Naive B cell (primary cell): ENCODE measurements at regions not wholly inside any gene's neighbourhood (a gene's known extent, or its start where the extent isn't known, plus 50 kb on each side); places are given as distances from the start of the nearest gene placed in this dataset.
"Not testable (repeated sequence)": the region's sequence is repeated elsewhere in the genome, so short reads cannot be mapped to it uniquely, and the experiment has no call there.

Experiments used
- ATAC-seq, 2 donors: fragments of 150-1000 bp; cut with Tn5 transposase; 2 replicates each; pipeline ENCODE4 v1.10.0; 2021; ENCODE audit warnings: low read depth in 2 of 2, mild to moderate bottlenecking in 2 of 2, moderate library complexity in 2 of 2
- DNase-seq: peaks from one replicate; pipeline ENCODE4 v3.0.0; 2022
- H3K27ac Mint-ChIP-seq, 6 donors: one replicate each; pipeline ENCODE4 v1.8.0; 2020 to 2022; ENCODE audit warnings: mild to moderate bottlenecking in 6 of 6, mixed read lengths in 6 of 6, moderate library complexity in 5 of 6, inconsistent platforms in 2 of 6
- H3K27me3 Mint-ChIP-seq, 3 donors: one replicate each; pipeline ENCODE4 v1.8.0; 2021 to 2022; ENCODE audit warnings: mixed read lengths in 3 of 3, mild to moderate bottlenecking in 1 of 3
- H3K36me3 Mint-ChIP-seq, 2 donors: one replicate each; pipeline ENCODE4 v1.8.0; 2020 to 2022; ENCODE audit warnings: mixed read lengths in 2 of 2, inconsistent platforms in 1 of 2, mild to moderate bottlenecking in 1 of 2
- H3K4me1 Mint-ChIP-seq, 3 donors: one replicate each; pipeline ENCODE4 v1.8.0; 2020 to 2022; ENCODE audit warnings: mixed read lengths in 3 of 3, inconsistent platforms in 1 of 3, mild to moderate bottlenecking in 1 of 3, moderate library complexity in 1 of 3
- H3K4me3 Mint-ChIP-seq, 8 donors: one replicate each; pipeline ENCODE4 v1.8.0; 2020 to 2022; ENCODE audit warnings: mild to moderate bottlenecking in 8 of 8, mixed read lengths in 8 of 8, moderate library complexity in 8 of 8, inconsistent platforms in 2 of 8
- H3K9me3 Mint-ChIP-seq, 7 donors: one replicate each; pipeline ENCODE4 v1.8.0; 2020 to 2022; ENCODE audit warnings: mixed read lengths in 7 of 7, mild to moderate bottlenecking in 5 of 7, inconsistent platforms in 2 of 7, moderate library complexity in 1 of 7

DNA sequence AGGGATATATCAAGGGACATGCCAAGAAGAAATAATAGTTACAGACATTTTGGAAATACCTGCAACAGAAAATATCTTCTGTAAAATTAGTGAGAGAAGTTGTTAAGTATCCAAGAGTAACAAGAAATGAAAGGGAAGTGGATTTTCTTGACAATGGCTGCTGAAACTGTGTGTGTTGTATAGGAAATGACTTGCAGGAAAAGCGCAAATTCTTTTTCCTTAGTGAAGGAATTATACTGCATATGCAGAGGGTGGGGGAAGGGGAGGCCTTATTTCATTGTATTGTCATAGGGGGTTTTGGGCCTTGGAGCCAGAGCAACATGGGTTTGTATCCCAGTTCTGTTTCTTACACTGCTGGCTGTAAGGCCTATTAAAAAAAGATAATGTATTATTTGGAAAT is 84.4 kb upstream of the DDHD1 start:
- no peak for DNase-seq
- H3K4me3 Mint-ChIP-seq = no peak overlapping the region
- no peak for ATAC-seq
- peaks cover 7 to 16% (median 10%) of the 10 kb centered on the region in 7 donors for H3K9me3 Mint-ChIP-seq
- H3K4me1 Mint-ChIP-seq = no peaks in the 10 kb centered on the region
- H3K27me3 Mint-ChIP-seq = no peaks in the 10 kb centered on the region
- no peak overlapping the region for H3K27ac Mint-ChIP-seq
- peaks cover 5 to 18% of the 10 kb centered on the region in 2 donors for H3K36me3 Mint-ChIP-seq

DNA sequence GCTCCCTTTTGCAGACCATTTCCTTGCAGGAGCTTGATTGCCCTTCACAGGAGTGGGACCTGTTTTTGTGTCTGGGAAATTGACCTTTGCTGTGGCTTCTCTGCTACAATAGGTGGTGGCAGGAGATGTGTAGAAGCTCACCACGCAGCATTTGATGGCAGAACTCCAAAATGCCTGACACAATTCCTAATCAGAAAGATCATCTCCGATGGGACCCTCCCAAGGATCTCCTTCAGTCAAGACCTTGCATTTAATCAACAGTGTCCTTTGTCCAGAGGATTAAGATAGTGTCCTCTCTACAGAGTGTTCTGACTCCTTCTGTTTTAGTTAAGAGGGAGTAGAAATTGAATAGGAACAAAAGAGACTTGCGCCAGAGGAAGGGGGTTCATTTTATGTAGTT is 83.6 kb upstream of the DDHD1 start:
- H3K36me3 Mint-ChIP-seq = peaks cover 0 to 10% of the 10 kb centered on the region in 2 donors
- ATAC-seq (no peak), DNase-seq (no peak)
- H3K4me1 Mint-ChIP-seq = no peaks in the 10 kb centered on the region
- H3K4me3 Mint-ChIP-seq = no peak overlapping the region
- H3K27me3 Mint-ChIP-seq = no peaks in the 10 kb centered on the region
- no peak overlapping the region for H3K27ac Mint-ChIP-seq
- H3K9me3 Mint-ChIP-seq = peaks cover 2 to 8% (median 4%) of the 10 kb centered on the region in 7 donors

DNA sequence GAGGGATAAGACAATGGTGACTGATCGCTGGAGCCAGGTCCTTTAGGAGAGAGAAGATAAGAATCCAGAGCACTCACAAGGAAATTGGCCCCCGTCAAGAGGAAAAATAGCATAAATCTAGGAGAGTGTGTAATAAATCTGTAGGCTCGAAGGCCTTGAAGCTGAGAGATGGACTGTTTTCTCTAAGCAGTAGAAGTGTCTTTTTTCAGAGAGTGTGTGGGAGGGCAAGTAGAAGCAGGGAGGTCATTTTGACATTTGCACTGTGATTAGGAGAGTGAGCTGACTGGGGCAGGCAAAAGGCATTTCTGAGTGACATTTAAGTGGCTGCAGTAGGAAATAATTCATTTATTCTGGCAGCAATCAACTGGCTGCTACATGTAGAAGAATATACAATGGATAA is 78.0 kb upstream of the DDHD1 start:
- H3K27me3 Mint-ChIP-seq = no peaks in the 10 kb centered on the region

DNA sequence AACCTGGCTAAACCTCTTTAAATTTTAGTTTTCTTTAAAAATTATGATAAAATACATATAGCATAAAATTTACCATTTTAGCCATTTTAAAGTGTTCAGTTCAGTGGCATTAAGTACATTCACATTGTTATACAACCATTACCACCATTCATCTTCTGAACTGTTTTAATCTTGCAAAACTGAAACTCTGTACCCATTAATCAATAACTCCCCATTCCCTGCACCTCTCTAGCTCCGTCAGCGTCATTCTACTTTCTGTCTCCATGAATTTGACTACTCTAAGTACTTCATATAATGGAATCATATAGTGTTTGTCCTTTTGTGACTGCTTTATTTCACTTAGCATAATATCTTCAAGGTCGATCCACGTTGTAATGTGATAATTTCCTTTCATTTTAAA is 75.8 kb upstream of the DDHD1 start:
- ATAC-seq (no peak), DNase-seq (no peak)
- H3K36me3 Mint-ChIP-seq = peaks cover 6 to 31% of the 10 kb centered on the region in 2 donors
- peaks cover 13 to 27% (median 17%) of the 10 kb centered on the region in 7 donors for H3K9me3 Mint-ChIP-seq
- no peaks in the 10 kb centered on the region for H3K27me3 Mint-ChIP-seq
- H3K27ac Mint-ChIP-seq = no peak overlapping the region
- no peaks in the 10 kb centered on the region for H3K4me1 Mint-ChIP-seq
- no peak overlapping the region for H3K4me3 Mint-ChIP-seq

More for the DNA sequence above, 78.0 kb upstream of the DDHD1 start:
- Mint-ChIP-seq H3K9me3 (peaks cover 4 to 7% (median 5%) of the 10 kb centered on the region in 7 donors), H3K4me1 (no peaks in the 10 kb centered on the region), H3K4me3 (no peak overlapping the region), H3K27ac (no peak overlapping the region), H3K36me3 (peaks cover 0 to 12% of the 10 kb centered on the region in 2 donors)
- DNase-seq (no peak), ATAC-seq (no peak)

DNA sequence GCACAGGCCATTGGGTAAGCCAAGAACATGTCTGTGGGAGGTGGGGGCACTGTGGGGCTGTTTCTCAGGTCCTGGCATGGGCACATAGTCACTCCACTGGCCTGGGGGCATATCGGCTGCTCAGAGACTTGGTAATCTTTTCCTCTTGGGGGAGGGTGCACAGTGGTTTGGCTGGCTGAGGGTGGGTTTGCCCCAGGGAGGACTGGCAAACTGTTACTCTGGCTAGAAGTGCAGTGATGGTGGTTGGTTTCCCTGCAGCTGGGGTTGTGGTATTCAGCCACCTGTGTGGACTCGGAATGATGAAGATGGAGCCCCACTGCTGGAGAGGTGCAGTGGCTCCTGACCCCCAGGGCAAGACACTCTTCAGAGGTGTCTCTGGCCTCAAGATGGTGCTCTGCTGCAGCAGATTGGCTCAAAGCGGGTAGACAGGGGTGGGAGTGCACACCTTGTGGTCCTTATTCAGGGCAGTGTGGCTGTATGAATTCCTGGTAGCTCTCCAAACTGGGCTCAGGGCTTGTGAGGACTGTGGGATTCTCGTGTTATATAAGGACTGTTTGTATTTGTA is 74.1 kb upstream of the DDHD1 start:
- no peaks in the 10 kb centered on the region for H3K4me1 Mint-ChIP-seq
- peaks cover 9 to 28% (median 22%) of the 10 kb centered on the region in 7 donors for H3K9me3 Mint-ChIP-seq
- H3K4me3 Mint-ChIP-seq = no peak overlapping the region
- no peak overlapping the region for H3K27ac Mint-ChIP-seq
- no peaks in the 10 kb centered on the region for H3K27me3 Mint-ChIP-seq
- DNase-seq = no peak
- peaks cover 6 to 23% of the 10 kb centered on the region in 2 donors for H3K36me3 Mint-ChIP-seq
- ATAC-seq = no peak

DNA sequence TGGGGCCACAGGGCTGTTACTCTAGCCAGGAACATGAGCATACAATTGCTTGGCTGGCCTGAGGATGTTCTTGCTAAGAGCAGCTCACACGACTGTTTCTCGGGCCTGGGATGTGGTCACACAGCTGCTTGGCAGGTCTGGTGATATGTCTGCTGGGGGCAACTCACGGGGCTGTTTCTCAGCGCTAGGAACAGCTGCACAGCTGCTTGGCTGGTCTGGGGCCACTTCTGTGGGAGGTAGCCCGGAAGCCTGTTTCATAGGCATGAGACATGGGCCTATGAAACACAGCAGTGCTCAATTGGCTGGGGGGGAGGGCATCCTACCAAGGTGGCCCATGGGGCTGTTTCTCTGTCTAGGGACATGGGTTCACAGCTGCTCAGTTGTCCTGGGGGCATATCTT is 73.4 kb upstream of the DDHD1 start:
- Mint-ChIP-seq H3K36me3 (peaks cover 6 to 23% of the 10 kb centered on the region in 2 donors), H3K27ac (no peak overlapping the region), H3K9me3 (peaks cover 8 to 28% (median 22%) of the 10 kb centered on the region in 7 donors), H3K27me3 (no peaks in the 10 kb centered on the region), H3K4me3 (no peak overlapping the region), H3K4me1 (no peaks in the 10 kb centered on the region)
- ATAC-seq = no peak
- DNase-seq = no peak

DNA sequence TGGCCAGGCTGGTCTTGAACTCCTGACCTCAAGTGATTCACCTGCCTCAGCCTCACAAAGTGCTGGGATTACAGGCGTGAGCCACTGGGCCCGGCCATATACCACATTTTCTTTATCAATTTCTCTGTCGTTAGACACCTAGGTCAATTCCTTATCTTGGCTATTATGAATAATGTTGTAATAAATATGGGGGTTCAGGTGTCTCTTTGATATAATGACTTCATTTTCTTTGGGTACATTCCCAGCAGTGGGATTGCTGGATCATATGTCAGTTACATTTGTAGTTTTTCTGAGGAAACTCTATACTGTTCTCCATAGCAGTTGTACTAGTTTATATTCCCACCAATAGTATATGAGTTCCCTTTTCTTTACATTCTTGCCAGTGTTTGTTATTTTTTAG is 67.8 kb upstream of the DDHD1 start:
- H3K9me3 Mint-ChIP-seq = peaks cover 6 to 20% (median 18%) of the 10 kb centered on the region in 7 donors
- ATAC-seq (no peak), DNase-seq (no peak)
- H3K27ac Mint-ChIP-seq = no peak overlapping the region
- peaks cover 6 to 16% of the 10 kb centered on the region in 2 donors for H3K36me3 Mint-ChIP-seq
- H3K27me3 Mint-ChIP-seq = no peaks in the 10 kb centered on the region
- H3K4me3 Mint-ChIP-seq = peak overlapping the region in 1 of 8 donors; percentile 46
- peaks cover 5 to 12% (median 10%) of the 10 kb centered on the region in 3 donors for H3K4me1 Mint-ChIP-seq

DNA sequence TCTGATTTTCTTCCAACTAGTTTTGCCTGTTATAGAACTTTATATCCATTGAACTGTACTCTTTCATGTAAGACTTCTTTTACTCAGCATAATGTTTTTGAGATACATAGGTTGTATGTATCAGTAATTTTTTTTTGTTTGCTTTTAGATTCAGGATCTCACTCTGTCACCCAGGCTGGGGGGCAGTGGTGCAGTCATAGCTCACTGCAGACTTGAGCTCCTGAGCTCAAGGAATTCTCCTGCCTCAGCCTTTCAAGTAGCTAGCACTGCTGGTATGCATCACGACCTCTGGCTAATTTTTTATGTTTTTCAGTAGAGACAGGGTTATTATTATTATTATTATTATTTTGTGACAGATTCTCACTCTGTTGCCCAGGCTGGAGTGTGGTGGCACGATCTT is 65.0 kb upstream of the DDHD1 start:
- ATAC-seq = no peak
- peaks cover 5 to 12% (median 10%) of the 10 kb centered on the region in 3 donors for H3K4me1 Mint-ChIP-seq
- no peaks in the 10 kb centered on the region for H3K36me3 Mint-ChIP-seq
- no peak for DNase-seq
- H3K27me3 Mint-ChIP-seq = no peaks in the 10 kb centered on the region
- H3K27ac Mint-ChIP-seq = peak overlapping the region in 2 of 6 donors; percentile 49 to 86
- H3K4me3 Mint-ChIP-seq = peak overlapping the region; percentile 79 to 95 (median 92)
- H3K9me3 Mint-ChIP-seq = peaks cover 0 to 3% (median 0%) of the 10 kb centered on the region in 7 donors

DNA sequence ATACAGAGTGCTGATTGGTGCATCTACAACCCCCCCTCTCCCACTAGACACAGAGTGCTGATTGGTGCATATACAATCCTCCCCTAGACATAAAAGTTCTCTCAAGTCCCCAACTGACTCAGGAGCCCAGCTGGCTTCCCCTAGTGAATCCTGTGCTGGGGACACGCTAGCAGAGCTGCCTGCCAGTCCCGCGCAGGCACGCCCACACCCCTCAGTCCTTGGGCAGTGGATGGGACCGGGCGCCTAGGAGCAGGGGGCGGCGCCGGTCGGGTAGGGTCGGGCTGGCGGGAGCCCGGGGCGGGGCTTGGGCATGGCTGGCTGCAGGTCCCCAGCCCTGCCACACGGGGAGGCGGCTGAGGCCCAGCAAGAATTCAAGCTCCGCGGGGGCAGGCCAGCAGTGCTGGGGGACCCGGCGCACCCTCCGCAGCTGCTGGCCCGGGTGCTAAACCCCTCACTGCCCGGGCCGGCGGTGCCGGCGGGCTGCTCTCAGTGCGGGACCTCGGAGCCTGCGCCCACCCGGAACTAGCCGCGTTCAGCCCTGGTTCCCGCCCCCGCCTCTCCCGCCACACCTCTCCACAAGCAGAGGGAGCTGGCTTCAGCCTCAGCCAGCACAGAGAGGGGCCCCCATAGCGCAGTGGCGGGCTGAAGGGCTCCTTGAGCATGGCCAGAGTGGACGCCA is 64.3 kb upstream of the DDHD1 start:
- Mint-ChIP-seq H3K27ac (peak overlapping the region in 5 of 6 donors; percentile 13 to 88 (median 79)), H3K4me1 (peaks cover 5 to 12% (median 10%) of the 10 kb centered on the region in 3 donors), H3K9me3 (peaks cover 0 to 3% (median 0%) of the 10 kb centered on the region in 7 donors), H3K36me3 (no peaks in the 10 kb centered on the region), H3K4me3 (peak overlapping the region; percentile 79 to 95 (median 92)), H3K27me3 (no peaks in the 10 kb centered on the region)
- ATAC-seq (peak; percentile 93 to 94), DNase-seq (peak; percentile 70)

DNA sequence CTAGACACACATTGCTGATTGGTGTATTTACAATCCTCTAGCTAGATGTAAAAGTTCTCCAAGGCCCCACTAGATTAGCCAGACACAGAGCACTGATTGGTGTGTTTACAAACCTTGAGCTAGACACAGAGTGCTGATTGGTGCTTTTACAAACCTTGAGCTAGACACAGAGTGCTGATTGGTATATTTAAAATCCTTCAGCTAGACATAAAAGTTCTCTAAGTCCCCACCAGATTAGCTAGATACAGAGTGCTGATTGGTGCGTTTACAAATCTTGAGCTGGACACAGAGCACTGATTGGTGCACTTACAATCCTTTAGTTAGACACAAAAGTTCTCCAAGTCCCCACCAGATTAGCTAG is 63.8 kb upstream of the DDHD1 start:
- H3K36me3 Mint-ChIP-seq, ATAC-seq, H3K27me3 Mint-ChIP-seq, H3K9me3 Mint-ChIP-seq, DNase-seq: not testable (repeated sequence)
- Mint-ChIP-seq H3K4me3 (peak overlapping the region; percentile 79 to 95 (median 92)), H3K27ac (peak overlapping the region in 3 of 6 donors; percentile 13 to 88 (median 36)), H3K4me1 (peaks cover 5 to 12% (median 10%) of the 10 kb centered on the region in 3 donors)

DNA sequence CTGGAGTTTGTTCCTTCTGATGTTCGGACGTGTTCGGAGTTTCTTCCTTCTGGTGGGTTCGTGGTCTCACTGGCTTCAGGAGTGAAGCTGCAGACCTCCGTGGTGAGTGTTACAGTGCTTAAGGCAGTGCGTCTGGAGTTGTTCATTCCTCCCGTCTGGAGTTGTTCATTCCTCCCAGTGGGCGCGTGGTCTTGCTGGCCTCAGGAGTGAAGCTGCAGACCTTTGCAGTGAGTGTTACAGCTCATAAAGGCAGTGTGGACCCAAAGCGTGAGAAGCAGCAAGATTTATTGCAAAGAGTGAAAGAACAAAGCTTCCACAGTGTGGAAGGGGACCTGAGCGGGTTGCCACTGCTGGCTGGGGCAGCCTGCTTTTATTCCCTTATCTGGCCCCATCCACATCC is 63.4 kb upstream of the DDHD1 start:
- ATAC-seq, H3K27ac Mint-ChIP-seq, H3K9me3 Mint-ChIP-seq, H3K27me3 Mint-ChIP-seq, DNase-seq, H3K36me3 Mint-ChIP-seq: not testable (repeated sequence)
- peak overlapping the region in 5 of 8 donors; percentile 42 to 94 (median 81) for H3K4me3 Mint-ChIP-seq
- H3K4me1 Mint-ChIP-seq = peaks cover 5 to 12% (median 10%) of the 10 kb centered on the region in 3 donors

DNA sequence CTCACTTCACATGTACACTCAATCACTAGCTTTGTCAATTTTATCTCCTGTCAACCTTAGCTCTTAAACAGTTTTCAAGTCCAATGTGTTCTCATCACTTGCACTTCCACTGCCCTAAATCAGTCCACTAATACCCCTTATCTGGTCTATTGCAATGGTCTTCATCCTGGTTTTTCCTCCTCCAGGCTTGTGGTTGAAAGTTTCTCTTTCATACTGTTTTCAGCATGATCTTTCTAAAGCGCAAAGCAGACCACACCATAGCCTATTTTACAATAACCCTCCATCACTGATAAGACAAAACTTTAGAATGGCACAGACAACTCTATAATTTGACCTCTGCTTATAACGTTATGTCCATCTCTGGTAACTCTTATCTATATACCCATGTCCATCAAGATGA is 62.0 kb upstream of the DDHD1 start:
- no peaks in the 10 kb centered on the region for H3K36me3 Mint-ChIP-seq
- DNase-seq = no peak
- H3K4me1 Mint-ChIP-seq = peaks cover 5 to 12% (median 10%) of the 10 kb centered on the region in 3 donors
- ATAC-seq = no peak
- no peaks in the 10 kb centered on the region for H3K27me3 Mint-ChIP-seq
- no peak overlapping the region for H3K4me3 Mint-ChIP-seq
- peaks cover 0 to 3% (median 0%) of the 10 kb centered on the region in 7 donors for H3K9me3 Mint-ChIP-seq
- peak overlapping the region in 1 of 6 donors; percentile 55 for H3K27ac Mint-ChIP-seq

DNA sequence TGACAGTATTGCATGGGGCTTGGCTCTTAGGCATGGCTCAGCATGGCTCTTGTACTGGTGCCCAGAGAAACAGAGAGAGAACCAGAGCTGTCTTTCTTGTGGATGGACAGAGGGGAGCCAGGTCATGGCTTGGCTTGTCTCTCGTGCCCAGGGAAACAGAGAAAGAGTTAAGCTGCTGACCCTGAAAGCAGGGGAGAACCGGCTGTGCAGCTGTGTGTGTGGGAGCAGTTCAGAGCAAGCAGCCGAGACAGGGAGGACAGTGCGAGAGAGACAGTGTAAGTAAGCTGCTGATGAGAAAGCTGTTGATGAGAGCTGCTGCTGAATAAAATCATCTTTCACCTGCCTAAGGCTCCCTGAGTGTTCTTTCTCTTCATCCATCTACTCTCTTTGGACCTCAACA is 61.3 kb upstream of the DDHD1 start:
- DNase-seq = no peak

DNA sequence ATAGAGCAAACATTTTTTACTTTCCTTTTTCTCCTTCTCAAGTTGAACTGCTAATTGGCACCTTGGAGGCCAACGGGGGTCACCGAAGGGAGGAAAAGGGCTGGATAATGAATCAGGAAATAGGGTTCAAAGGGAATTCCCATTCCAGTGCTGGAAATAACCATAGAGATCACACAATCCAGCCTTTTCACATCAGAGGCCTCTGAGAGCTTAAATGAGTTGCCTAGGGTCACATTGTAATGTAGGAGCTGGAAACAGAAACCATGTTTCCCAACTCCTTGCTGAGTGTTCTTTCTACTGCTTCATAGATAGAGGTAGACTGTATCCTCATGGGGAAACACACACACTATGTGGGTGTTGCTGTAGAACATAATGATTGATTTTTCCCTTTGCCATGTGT is 60.6 kb upstream of the DDHD1 start:
- no peak for ATAC-seq
- Mint-ChIP-seq H3K27ac (no peak overlapping the region), H3K9me3 (peaks cover 0 to 3% (median 0%) of the 10 kb centered on the region in 7 donors), H3K4me1 (peaks cover 5 to 12% (median 10%) of the 10 kb centered on the region in 3 donors), H3K36me3 (no peaks in the 10 kb centered on the region), H3K4me3 (no peak overlapping the region), H3K27me3 (no peaks in the 10 kb centered on the region)
- no peak for DNase-seq

More for the DNA sequence above, 61.3 kb upstream of the DDHD1 start:
- H3K27me3 Mint-ChIP-seq = no peaks in the 10 kb centered on the region
- no peak overlapping the region for H3K4me3 Mint-ChIP-seq
- peaks cover 5 to 12% (median 10%) of the 10 kb centered on the region in 3 donors for H3K4me1 Mint-ChIP-seq
- H3K27ac Mint-ChIP-seq = no peak overlapping the region
- no peak for ATAC-seq
- H3K36me3 Mint-ChIP-seq = no peaks in the 10 kb centered on the region
- peaks cover 0 to 3% (median 0%) of the 10 kb centered on the region in 7 donors for H3K9me3 Mint-ChIP-seq
